Gastrocnemius medialis (tissue), 4 donors: ENCODE measurements at regions not wholly inside any gene's neighbourhood (a gene's known extent, or its start where the extent isn't known, plus 50 kb on each side); places are given as distances from the start of the nearest gene placed in this dataset.

Experiments used
- CTCF ChIP-seq, 5 experiments: fragments of 450-650 bp in 3 of 5; fragments of 200-600 bp in 2 of 5; sonication (generic) in 2 of 5; IDR thresholded peaks in 4 of 5; conservative IDR thresholded peaks in 1 of 5; 1 replicate in 4 of 5; 2 replicates in 1 of 5; pipeline ENCODE4 v1.5.1; 2016 to 2019; ENCODE audit warnings: antibody characterized with exemption in 5 of 5, mild to moderate bottlenecking in 3 of 5, moderate library complexity in 3 of 5
- POLR2A ChIP-seq, 2 donors: fragments of 450-650 bp; IDR thresholded peaks; one replicate each; pipeline ENCODE4 v1.6.1; 2017; ENCODE audit warnings: antibody characterized with exemption in 2 of 2, mild to moderate bottlenecking in 2 of 2, moderate library complexity in 2 of 2

- TF ChIP-seq CTCF (IDR thresholded peaks at IDR 0.05 in 4 of 5, conservative IDR thresholded peaks at IDR 0.05 in 1 of 5), result no peak
- no peak for TF ChIP-seq POLR2A (IDR thresholded peaks at IDR 0.05)
Measured at GRCh38 chr11:119905162-119905561, 176.2 kb upstream of the NECTIN1 start.
